ENCODE measurements at regions not wholly inside any gene's neighbourhood (a gene's known extent, or its start where the extent isn't known, plus 50 kb on each side); places are given as distances from the start of the nearest gene placed in this dataset.

DNA sequence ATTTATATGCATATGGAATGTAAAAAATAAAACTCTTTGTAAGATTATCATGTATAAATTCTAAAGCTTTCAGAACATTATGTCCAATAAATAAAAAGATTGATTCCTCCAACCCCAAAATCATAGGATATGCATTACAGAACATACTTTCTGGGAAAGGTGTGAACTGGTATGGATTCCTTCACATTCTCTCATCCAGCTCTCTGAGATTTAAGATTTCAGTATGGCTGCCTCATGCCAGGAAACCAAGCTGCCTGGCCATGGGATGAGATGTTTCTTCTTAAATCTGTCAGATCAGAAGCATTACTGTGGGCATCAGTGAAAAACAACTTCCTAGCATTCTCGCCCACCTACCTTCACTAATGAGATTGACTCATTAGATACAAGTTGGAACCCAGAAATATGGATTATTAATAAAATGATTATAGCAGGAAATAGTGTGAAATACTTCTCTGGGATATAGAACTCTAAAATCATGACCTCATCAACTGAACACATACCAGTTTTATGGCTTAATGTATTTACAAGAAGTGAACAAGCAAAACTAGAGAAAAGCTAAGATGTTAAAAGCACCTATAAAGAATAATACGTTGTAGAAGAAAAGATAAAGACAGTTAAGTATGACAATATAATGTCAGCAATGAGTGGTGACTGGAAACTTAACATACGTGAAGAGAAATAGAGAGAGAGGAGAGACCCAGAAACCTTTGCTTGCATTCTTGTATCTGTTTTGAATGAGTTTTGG, 171.6 kb upstream of the PHACTR1 start:
- no peaks in the 10 kb centered on the region for H3K9me3 ChIP-seq (ENCODE audit: insufficient read depth, low read depth, low read length)
- FAIRE-seq (no peak), DNase-seq (ENCODE audit: low read depth) (no peak)
- no peak overlapping the region for H3K9ac ChIP-seq (ENCODE audit: low read length)
- no peak overlapping the region for H2AFZ ChIP-seq (ENCODE audit: low read depth, low read length)
- no peaks in the 10 kb centered on the region for H3K36me3 ChIP-seq (ENCODE audit: insufficient read depth, low read length)
- no peak overlapping the region for H3K4me3 ChIP-seq (ENCODE audit: insufficient read depth, low read depth, low read length)
- peaks cover 24% of the 10 kb centered on the region for H3K4me1 Mint-ChIP-seq (ENCODE audit: low read depth, unreplicated experiment)
- H3K27ac Mint-ChIP-seq (ENCODE audit: unreplicated experiment): peak overlapping the region; percentile 64
- peak overlapping the region; percentile 57 for H3K4me2 ChIP-seq (ENCODE audit: low read length)
- H3K4me3 Mint-ChIP-seq (ENCODE audit: unreplicated experiment): no peak overlapping the region
- TF ChIP-seq, protein P1, sequence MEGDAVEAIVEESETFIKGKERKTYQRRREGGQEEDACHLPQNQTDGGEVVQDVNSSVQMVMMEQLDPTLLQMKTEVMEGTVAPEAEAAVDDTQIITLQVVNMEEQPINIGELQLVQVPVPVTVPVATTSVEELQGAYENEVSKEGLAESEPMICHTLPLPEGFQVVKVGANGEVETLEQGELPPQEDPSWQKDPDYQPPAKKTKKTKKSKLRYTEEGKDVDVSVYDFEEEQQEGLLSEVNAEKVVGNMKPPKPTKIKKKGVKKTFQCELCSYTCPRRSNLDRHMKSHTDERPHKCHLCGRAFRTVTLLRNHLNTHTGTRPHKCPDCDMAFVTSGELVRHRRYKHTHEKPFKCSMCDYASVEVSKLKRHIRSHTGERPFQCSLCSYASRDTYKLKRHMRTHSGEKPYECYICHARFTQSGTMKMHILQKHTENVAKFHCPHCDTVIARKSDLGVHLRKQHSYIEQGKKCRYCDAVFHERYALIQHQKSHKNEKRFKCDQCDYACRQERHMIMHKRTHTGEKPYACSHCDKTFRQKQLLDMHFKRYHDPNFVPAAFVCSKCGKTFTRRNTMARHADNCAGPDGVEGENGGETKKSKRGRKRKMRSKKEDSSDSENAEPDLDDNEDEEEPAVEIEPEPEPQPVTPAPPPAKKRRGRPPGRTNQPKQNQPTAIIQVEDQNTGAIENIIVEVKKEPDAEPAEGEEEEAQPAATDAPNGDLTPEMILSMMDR (IDR thresholded peaks at IDR 0.05; ENCODE audit: insufficient read depth, low read depth, low read length): no peak
- no peak for TF ChIP-seq EZH2 (IDR thresholded peaks at IDR 0.05; ENCODE audit: insufficient read depth, low read length)
- H3K4me1 ChIP-seq (ENCODE audit: insufficient read depth, low read length): peaks cover 22% of the 10 kb centered on the region
- H3K79me2 ChIP-seq (ENCODE audit: insufficient read depth, low read length): no peaks in the 10 kb centered on the region
- no peaks in the 10 kb centered on the region for H3K27me3 ChIP-seq (ENCODE audit: insufficient read depth, low read length)
- no peaks in the 10 kb centered on the region for H3K36me3 Mint-ChIP-seq (ENCODE audit: low read depth, unreplicated experiment)
- H4K20me1 ChIP-seq (ENCODE audit: insufficient read depth, low read length): no peaks in the 10 kb centered on the region
- H3K27ac ChIP-seq (ENCODE audit: low read depth, low read length): peak overlapping the region; percentile 24
- H3K9me3 Mint-ChIP-seq (ENCODE audit: unreplicated experiment): peaks cover 2% of the 10 kb centered on the region
- H3K27me3 Mint-ChIP-seq (ENCODE audit: low read depth, unreplicated experiment): no peaks in the 10 kb centered on the region

DNA sequence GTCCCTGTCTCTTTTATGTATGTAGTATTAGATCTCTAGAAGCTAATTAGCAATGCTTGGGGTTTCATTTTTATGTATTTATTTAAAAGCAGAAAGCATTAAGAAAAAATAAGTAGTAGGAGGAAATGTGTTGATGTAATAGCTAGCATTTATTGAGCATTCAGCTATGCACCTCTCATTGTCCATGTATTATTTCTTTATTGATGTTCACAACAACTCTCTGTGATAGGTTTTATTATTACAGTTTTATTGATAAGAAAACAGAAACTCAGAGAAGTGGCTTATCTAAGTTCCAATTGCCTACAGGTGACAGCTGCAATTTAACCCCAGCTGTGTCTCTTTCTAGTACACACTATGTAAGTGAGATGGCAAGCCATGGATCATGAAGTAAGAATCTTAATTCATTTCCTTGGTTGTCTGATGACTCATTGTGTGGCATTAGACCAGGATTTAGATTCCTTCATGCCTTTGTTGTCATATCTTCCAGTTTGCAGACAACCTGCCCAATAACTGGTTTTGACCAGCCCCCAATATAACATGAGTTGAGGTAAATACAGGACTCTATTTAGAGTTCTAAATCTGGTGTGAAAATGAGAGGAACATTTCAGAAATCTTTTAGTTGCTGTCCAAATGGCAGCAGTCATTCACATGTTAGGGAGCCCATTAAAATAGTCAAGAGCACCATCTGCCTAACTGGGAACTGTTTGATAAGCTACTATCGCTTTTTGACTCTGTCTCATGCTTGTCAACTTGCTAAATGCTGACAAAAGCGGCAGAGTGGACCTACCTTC, 170.8 kb upstream of the PHACTR1 start:
- H3K27ac ChIP-seq (ENCODE audit: low read depth, low read length): peak overlapping the region; percentile 49
- H3K4me1 ChIP-seq (ENCODE audit: insufficient read depth, low read length): peaks cover 22% of the 10 kb centered on the region
- H3K4me2 ChIP-seq (ENCODE audit: low read length): peak overlapping the region; percentile 57
- DNase-seq (ENCODE audit: low read depth) (peak; percentile 92), FAIRE-seq (peak; percentile 72)
- Mint-ChIP-seq H3K4me3 (ENCODE audit: unreplicated experiment) (no peak overlapping the region), H3K27me3 (ENCODE audit: low read depth, unreplicated experiment) (no peaks in the 10 kb centered on the region), H3K9me3 (ENCODE audit: unreplicated experiment) (peaks cover 2% of the 10 kb centered on the region), H3K36me3 (ENCODE audit: low read depth, unreplicated experiment) (no peaks in the 10 kb centered on the region), H3K4me1 (ENCODE audit: low read depth, unreplicated experiment) (peaks cover 24% of the 10 kb centered on the region), H3K27ac (ENCODE audit: unreplicated experiment) (peak overlapping the region; percentile 64)
- H3K9ac ChIP-seq (ENCODE audit: low read length): no peak overlapping the region
- H3K27me3 ChIP-seq (ENCODE audit: insufficient read depth, low read length): no peaks in the 10 kb centered on the region
- H3K36me3 ChIP-seq (ENCODE audit: insufficient read depth, low read length): no peaks in the 10 kb centered on the region
- no peak overlapping the region for H2AFZ ChIP-seq (ENCODE audit: low read depth, low read length)
- no peaks in the 10 kb centered on the region for H3K79me2 ChIP-seq (ENCODE audit: insufficient read depth, low read length)
- H3K9me3 ChIP-seq (ENCODE audit: insufficient read depth, low read depth, low read length): no peaks in the 10 kb centered on the region
- H4K20me1 ChIP-seq (ENCODE audit: insufficient read depth, low read length): no peaks in the 10 kb centered on the region
- H3K4me3 ChIP-seq (ENCODE audit: insufficient read depth, low read depth, low read length): no peak overlapping the region
- TF ChIP-seq, protein P1 (IDR thresholded peaks at IDR 0.05; ENCODE audit: insufficient read depth, low read depth, low read length): no peak
- TF ChIP-seq EZH2 (IDR thresholded peaks at IDR 0.05; ENCODE audit: insufficient read depth, low read length): no peak

Data from astrocyte (in vitro differentiated cells and primary cell).